Left ventricle myocardium inferior (tissue), 1 donor: ENCODE measurements at regions not wholly inside any gene's neighbourhood (a gene's known extent, or its start where the extent isn't known, plus 50 kb on each side); places are given as distances from the start of the nearest gene placed in this dataset.

Experiments
- DNase-seq: peaks from one replicate; pipeline ENCODE4 v3.0.0-alpha.2; 2020
- H3K27ac ChIP-seq: fragments of 200-600 bp; replicated peaks from 2 replicates; pipeline ENCODE4 v1.8.0; 2021
- H3K27me3 ChIP-seq: fragments of 200-600 bp; 2 replicates; pipeline ENCODE4 v1.8.0; 2021; ENCODE audit warnings: low read depth
- H3K36me3 ChIP-seq: fragments of 200-600 bp; 2 replicates; pipeline ENCODE4 v1.8.0; 2021
- H3K4me1 ChIP-seq: fragments of 200-600 bp; 2 replicates; pipeline ENCODE4 v1.8.0; 2021
- H3K4me3 ChIP-seq: fragments of 200-600 bp; 2 replicates; pipeline ENCODE4 v1.8.0; 2021; ENCODE audit warnings: mild to moderate bottlenecking, moderate library complexity
- H3K9me3 ChIP-seq: fragments of 200-600 bp; replicated peaks from 2 replicates; pipeline ENCODE4 v1.8.0; 2021
- CTCF ChIP-seq: fragments of 200-600 bp; IDR thresholded peaks from 2 replicates; pipeline ENCODE4 v1.8.0; 2021; ENCODE audit warnings: antibody characterized with exemption, mild to moderate bottlenecking, borderline replicate concordance
- intact Hi-C: fragments of 100-400 bp; cut with micrococcal nuclease; formaldehyde crosslinking; loops from one replicate; pipeline ENCODE4 v1.11.0; 2022
- donor health status: DM: no; HTN: yes; CAD: no; lungs with severe emphysema.

- no peaks in the 10 kb centered on the region for H3K36me3 ChIP-seq
- no peak overlapping the region for H3K27ac ChIP-seq
- intact Hi-C loops = no loop called here
- H3K4me3 ChIP-seq = no peak overlapping the region
- DNase-seq = no peak
- H3K4me1 ChIP-seq = no peaks in the 10 kb centered on the region
- no peaks in the 10 kb centered on the region for H3K27me3 ChIP-seq
- TF ChIP-seq CTCF = no peak
- H3K9me3 ChIP-seq = no peaks in the 10 kb centered on the region
These were observed 540.6 kb downstream of the MDFIC start for GRCh38 chr7:115462301-115463015.

GRCh38 chr7:115449689-115450088, 527.8 kb downstream of the MDFIC start:
- no peak overlapping the region for H3K4me3 ChIP-seq
- no peaks in the 10 kb centered on the region for H3K27me3 ChIP-seq
- H3K27ac ChIP-seq = no peak overlapping the region
- H3K36me3 ChIP-seq = no peaks in the 10 kb centered on the region
- intact Hi-C loops = no loop called here
- H3K9me3 ChIP-seq = peaks cover 4% of the 10 kb centered on the region
- no peak for DNase-seq
- no peaks in the 10 kb centered on the region for H3K4me1 ChIP-seq
- TF ChIP-seq CTCF = no peak

GRCh38 chr7:115447495-115447894, 525.6 kb downstream of the MDFIC start:
- H3K27ac ChIP-seq = no peak overlapping the region
- no peak for TF ChIP-seq CTCF
- H3K4me3 ChIP-seq = no peak overlapping the region
- H3K36me3 ChIP-seq = no peaks in the 10 kb centered on the region
- intact Hi-C loops = no loop called here
- H3K9me3 ChIP-seq = peaks cover 4% of the 10 kb centered on the region
- no peak for DNase-seq
- H3K27me3 ChIP-seq = no peaks in the 10 kb centered on the region
- no peaks in the 10 kb centered on the region for H3K4me1 ChIP-seq

GRCh38 chr7:115441033-115441432, 519.1 kb downstream of the MDFIC start:
- H3K4me3 ChIP-seq = no peak overlapping the region

GRCh38 chr7:115435178-115435577, 513.3 kb downstream of the MDFIC start:
- no peak for TF ChIP-seq CTCF
- Histone ChIP-seq H3K4me1 (no peaks in the 10 kb centered on the region), H3K36me3 (no peaks in the 10 kb centered on the region), H3K4me3 (no peak overlapping the region), H3K27ac (no peak overlapping the region), H3K27me3 (no peaks in the 10 kb centered on the region), H3K9me3 (no peaks in the 10 kb centered on the region)
- intact Hi-C loops = no loop called here
- no peak for DNase-seq

More at GRCh38 chr7:115441033-115441432, 519.1 kb downstream of the MDFIC start:
- Histone ChIP-seq H3K4me1 (no peaks in the 10 kb centered on the region), H3K27ac (no peak overlapping the region), H3K36me3 (no peaks in the 10 kb centered on the region), H3K9me3 (no peaks in the 10 kb centered on the region), H3K27me3 (no peaks in the 10 kb centered on the region)
- intact Hi-C loops = no loop called here
- no peak for TF ChIP-seq CTCF
- DNase-seq = no peak
